Fibroblast of upper back skin (primary cell): ENCODE measurements at regions not wholly inside any gene's neighbourhood (a gene's known extent, or its start where the extent isn't known, plus 50 kb on each side); places are given as distances from the start of the nearest gene placed in this dataset.
"Not testable (repeated sequence)": the region's sequence is repeated elsewhere in the genome, so short reads cannot be mapped to it uniquely, and the experiment has no call there.

ENCODE experiments used
- DNase-seq: peaks from one replicate; pipeline ENCODE4 v3.0.0-alpha.2; 2013

DNA sequence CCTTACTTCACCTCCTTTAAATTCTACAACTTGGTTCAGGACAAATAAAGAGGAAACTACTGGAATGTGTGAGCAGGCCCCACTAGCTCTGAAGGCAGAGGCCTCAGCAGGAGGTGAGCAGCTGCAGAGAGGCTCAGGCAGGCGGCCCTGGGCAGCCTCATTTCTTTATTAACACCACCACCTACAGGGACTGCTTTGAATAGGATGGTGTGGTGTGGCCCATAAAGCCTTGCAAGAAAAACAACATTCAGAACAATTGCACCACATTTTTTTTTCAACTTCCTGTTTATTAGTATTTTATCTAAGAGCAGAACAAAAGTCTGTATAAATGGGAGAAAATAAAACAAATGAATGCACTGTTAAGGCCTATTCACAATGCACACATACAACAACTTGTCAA lies 333.7 kb downstream of the BCL2L11 start:
- peak; percentile 47 for DNase-seq

DNA sequence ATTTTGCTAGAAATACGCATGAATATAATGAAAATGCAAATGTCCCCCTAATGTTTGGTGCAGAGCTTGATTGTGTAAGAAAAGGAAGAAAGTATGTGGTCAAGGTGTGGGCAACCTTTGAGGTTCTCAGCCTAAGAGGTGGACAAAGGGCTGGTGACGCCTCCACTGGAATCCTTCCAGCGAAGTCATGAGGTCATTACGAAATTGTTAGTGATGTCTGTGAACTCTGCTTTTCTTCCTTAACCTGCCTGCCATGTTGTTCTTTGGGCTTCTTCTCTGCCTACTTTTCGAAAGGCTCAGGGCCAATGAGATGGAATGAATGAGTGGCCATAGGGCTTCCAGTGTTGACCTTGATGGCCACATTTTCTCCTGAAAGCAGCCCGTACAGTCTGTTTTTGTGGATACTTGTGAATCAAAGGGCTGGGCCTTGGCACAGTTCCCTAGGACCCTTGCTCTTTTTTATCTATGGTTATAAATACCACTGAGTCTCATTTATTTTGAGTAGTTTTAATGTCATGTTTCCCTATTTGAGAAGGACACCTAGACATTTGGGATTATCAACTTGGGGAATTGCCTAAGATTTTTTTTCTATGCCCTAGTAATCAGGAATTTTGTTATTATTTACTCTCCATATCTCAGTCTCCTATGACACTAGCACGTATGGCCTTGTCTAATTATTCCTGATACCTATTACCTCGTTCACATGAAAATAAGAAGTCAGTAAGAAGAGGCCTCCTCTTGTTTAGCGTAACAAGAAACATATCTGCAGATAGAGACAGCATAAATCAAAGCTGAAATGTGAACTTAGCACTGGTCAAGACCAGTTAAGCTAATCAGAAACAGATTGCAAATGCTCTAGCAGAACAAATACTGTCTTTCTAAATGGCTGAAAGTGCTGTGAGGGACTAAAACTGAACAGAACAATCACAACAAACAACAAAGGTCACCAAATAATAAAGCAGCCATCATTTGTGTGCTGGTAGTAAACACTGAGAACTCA lies 334.6 kb downstream of the BCL2L11 start:
- peak; percentile 23 for DNase-seq

DNA sequence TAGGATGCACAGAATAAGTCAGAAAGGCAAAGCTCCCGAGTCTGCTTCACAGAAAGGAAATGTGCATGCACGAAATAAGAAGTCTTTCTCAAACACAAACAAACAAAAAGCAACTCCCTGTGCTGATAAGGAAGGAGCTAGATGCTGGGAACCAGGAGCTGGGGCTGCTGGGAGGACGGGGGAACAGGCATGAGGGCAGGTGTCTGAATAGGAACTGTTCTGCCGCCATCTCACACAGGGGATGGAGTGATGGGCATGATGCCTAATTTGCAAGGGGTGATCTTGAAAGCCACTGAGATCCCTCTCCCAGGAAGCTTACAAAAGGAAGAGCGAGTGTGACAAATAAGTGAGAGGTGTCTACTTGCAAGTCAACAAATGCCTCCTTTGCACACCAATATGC lies 336.5 kb downstream of the BCL2L11 start:
- DNase-seq: not testable (repeated sequence)

DNA sequence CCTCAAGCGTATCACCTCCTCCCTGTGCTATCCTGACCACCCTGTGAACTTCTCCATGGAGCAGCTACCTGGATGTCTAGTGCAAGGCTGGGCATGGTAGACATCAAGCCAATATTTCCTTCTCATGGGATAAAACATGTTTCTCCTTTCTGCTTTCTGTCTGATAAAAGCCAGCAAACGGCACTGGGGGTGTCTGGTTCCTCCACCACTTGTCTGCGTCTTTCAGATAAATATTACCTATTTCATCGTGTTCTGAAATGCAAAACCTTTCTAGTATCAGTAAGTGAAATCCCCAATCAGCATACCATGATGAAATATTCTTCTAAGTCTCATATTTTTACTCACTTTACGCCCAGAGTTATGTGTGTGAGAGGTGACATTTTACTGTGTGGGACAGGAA lies 340.2 kb downstream of the BCL2L11 start:
- DNase-seq: not testable (repeated sequence)

DNA sequence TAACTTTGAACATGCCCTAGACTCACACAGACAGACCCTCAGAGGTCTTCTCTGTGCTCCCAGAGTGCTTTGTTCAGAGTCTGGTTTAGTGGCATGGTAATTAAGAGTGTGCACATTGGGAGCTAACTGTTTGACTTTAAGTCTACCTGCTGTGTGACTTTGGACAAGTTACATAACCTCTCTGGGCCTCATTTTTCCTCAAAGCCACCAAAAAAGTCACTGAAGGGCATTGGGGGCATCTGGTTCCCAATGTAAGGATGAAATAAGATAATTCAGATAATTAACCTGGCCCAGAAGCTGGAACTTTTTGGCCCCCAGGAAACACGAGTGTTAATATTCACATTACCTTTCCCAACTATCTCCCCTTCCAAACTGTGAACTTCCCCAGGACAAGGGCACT lies 341.1 kb downstream of the BCL2L11 start:
- not testable (repeated sequence) for DNase-seq

DNA sequence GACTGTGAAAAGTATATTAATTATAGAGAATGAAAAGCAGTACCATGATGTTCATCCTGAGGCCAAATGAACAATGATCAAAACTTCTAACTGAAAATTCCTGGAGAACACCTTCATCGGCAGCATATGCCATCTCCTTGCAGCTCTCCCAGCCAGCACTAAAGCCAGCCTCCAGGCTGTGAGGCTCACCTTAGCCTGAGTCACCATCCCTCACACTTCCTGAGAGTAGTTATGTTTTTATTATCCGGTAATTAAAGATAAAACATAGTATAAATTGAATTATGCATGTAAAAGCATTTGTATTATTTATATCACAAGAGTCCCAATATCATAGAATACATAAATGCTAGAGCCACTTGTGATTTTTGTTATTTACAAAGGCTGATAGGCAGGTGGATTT lies 341.9 kb downstream of the BCL2L11 start:
- DNase-seq: not testable (repeated sequence)

DNA sequence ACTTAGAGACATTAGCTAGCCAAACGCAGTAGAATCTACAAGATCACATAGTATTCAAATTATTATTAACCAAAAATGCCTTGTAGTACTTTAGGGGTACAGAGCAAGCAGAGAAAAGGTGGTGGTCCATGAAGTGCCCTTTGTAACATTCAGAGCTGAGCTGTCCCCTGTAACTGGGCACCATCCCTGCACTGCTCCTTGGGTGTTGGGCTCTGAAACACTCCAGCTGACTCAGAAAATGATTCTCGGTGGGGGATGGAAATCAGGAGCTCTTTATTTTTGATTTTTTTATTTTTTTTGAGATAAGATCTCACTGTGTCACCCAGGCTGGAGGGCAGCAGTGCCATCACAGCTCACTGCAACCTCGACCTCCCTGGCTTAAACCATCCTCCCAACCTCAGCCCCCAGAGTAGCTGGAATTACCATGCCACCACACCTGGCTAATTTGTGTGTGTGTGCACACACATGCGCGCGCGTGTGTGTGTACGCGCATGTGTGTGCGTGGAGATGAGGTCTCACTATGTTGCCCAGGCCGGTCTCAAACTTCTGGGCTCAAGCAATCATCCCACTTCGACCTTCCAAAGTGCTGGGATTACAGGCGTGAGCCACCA lies 342.6 kb downstream of the BCL2L11 start:
- not testable (repeated sequence) for DNase-seq

DNA sequence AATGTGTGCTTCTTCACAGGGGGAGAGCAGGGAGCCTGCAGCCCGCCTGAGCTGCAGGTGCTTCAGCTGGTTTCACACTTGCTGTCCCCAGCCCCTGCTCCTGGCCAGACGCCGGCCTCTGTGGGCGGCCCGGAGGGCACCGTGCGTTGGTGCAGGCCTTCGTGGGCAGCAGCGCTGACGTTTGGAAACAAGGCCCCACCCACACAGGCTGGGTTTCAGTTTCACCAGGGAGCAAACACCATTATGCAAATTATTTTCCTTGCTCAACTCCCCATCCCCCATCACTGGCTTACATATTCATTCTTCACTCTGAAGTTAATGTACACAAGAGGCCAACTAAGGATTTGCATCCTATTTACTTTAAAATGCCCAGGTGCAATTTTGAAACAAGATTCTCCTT lies 343.2 kb downstream of the BCL2L11 start:
- not testable (repeated sequence) for DNase-seq

DNA sequence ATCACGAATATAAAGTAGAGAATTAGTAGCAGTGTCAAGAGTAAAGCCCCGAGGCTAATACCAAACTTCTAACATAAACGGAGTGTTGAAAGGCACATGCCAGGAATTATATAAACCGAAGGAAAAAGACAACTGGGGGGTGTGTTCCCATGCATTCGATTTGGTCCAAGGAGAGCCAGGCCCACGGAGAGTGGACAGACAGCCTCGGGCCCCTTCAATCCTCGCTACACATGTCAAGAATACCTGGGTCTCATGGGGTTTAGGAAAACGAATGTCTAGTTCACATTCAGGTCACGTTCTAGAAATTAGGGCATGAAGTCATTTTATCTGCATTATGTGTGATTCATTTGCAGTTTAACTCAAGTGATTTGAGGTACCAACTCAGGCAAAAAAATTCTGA lies 343.7 kb downstream of the BCL2L11 start:
- not testable (repeated sequence) for DNase-seq

DNA sequence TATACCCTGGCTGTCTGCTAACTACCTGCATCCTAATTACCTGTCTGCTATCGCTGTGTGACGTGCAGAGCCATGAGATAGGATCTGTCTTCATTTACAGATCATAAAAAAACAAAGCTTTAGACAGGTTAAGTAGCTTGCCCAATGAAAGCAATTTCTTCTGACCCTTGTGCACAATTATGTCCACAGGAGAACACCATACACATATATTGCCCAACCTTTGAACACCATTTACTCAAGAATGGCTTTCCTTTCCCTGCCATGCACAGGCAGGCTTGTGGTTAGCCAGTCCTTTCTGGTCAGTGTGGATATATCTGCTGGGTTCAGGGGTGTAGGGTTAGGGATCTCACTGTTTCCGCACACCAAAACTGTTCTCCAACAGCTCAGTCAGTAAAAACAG lies 344.8 kb downstream of the BCL2L11 start:
- not testable (repeated sequence) for DNase-seq

DNA sequence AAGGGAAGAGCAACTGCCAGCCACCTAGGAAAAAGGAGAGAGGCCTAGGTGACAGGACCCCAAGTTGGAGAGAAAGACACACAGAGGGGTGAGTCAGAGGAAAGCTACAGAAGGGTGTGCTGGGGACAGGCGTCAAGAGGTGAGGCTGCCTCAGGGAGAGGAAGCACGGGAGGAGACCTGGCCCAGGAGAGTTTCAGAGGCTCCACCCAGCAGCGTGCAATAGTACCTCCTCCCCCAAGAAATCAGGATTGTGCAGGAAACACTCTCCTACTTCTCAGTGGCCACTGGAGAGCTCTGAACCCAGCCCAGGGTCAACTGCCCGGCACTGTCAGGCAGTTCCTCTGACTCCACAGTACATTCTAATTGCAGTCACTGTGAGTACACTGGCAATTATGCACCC lies 346.0 kb downstream of the BCL2L11 start:
- DNase-seq: not testable (repeated sequence)

DNA sequence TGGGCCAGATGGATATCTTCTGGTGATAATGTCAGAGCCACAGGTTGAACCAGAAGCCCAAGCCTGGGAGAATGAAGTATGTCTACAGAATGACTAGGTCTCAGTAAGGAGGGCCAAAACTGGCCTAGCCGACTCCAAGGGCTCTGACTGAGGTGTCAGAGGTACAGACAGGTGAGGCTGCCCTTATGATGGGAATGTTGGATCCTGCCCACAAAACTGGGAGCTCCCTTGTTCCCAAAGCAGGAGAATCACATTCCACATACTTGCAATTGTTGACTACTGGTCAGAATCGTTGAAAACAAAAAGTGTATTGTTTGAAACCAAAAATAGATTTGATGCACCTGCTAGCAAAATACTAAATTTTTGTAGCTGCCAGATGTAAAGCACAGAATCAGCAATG lies 350.2 kb downstream of the BCL2L11 start:
- DNase-seq: not testable (repeated sequence)

DNA sequence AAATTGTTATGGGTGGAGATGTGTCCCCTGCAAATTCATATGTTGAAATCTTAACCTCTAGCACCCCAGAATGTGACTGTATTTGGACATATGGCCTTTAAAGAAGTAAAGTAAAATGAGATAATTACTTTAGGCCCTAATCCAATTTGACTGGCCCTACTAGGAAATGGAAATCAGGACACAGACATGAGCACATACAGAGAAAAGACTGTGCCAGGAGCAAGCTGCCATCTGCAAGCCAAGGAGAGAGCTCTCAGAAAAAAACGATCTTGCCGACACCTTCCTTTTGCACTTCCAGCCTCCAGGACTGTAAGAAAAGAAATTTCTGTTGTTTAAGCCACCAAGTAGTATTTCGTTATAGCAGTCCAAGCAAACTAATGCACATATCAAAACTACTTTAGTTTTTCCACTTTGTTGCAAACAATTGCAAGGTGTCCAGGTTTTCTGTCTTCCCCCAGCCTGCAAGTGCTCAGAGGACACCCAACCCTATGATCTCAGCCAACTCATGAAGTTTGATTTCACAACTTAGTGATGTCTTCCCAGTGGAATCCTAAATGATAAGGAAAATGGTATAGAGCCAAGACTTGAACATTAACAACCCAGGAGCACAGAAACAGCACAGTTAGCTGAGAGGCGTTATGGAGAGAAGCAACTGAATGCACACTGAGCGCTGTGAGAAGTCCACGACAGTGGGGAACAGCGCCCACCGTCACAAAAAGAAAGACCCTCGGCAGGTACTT lies 351.2 kb downstream of the BCL2L11 start:
- not testable (repeated sequence) for DNase-seq

DNA sequence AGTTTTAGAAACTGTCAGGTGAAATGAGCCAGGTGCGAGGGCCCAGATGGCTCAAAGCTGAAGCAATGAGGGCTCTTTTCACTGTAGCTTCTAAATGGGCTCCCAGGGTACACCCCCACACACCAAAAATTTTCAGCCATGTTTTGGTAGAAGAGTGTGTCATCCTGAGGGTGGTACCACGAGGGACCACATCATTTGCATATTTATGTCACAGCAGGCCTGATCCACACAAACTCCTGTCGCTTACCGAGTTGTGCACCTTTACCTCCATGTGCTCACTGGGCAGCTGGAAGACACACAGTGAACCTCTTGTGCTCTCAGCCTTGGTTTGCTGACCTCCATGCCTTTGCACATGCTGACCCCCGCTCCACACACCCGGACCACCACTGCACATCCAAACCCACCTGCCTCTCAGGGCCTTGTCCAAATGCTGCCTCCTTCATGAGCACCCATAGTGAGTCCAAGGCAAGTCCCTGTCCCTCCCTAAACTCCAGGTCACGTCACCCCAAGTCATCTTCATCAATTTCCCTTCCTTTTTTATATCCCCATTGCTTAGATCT lies 352.2 kb downstream of the BCL2L11 start:
- DNase-seq: not testable (repeated sequence)

DNA sequence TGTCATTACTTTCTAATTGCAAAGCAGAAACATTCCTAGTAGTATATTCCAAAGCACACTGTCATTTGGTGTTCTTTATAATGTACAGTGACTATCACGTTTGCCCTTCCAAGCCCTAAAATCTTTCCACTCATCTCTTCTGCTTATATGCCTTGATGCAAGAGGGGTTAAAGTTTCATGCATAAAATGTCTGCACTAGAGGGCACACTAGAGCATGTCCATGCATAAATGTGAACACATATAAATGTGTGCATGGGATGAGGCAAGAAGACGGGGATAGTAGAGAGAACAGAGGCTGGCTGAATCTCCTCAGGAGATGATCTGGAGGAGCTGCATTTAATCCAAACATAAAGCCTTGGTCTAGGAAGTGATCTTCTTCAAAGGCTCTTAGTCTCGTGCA lies 352.8 kb downstream of the BCL2L11 start:
- not testable (repeated sequence) for DNase-seq

DNA sequence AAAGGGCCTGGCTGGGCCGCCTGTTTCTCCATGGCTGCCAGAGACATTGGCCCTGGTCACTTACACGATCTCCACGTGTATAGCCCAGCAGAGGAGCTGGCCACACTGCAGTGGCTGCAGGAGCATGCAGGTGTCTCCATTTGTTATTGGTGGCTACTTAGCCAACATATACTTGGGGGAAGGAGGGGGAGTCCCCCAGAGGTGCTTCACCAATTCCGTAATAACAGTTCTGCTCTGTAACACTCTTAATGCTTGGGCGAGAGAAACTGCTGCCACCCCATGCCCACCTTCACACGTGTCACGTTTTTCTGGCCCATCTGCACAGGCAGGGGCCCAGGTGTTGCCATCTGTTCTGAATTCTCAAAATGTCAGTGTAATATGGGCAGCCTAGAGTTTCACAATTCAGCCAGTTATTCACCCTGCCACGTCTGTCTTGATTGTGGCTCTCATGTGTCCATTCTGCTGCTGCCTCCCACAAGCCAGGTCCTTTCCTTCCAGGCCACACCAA lies 353.5 kb downstream of the BCL2L11 start:
- DNase-seq: not testable (repeated sequence)

DNA sequence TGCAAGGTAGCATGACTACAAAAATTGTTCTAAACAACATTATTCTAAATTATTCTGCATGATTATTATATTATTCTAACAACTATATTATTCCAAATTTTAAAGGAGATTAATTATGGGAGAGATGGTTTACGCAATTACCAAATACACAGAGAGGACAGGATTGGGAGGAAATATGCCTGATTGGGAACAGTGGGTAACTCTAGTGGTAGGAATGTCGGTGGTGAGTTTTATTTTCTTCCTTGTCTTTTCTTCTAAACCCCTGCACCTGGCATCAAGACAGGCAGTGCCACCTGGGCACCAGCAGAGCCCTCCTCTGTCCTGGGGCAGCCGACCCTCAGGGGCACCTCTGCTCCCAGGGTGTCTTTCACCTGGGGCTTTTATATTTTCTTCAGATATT lies 357.6 kb downstream of the BCL2L11 start:
- not testable (repeated sequence) for DNase-seq

DNA sequence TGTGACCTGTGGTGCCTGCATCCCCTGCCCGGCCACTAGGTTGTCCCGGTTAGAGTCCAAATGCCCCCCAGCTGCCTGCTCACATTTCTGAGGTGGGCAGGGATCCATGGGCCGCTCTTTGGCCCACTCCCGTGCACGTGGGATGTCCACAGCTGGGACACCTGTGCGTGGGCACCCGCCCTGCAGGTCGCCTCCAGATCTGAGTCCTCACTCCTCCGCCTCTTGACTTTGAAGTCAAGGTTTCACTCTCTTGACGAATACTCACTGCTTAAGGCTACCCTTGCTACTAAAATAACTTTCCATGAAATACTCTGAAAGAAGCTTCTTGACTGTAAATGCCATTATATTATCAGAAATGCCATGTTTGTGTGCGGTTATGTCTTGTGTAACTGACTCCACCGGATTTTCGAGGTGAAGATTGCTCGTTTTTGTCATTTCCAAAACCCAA lies 358.2 kb downstream of the BCL2L11 start:
- not testable (repeated sequence) for DNase-seq

DNA sequence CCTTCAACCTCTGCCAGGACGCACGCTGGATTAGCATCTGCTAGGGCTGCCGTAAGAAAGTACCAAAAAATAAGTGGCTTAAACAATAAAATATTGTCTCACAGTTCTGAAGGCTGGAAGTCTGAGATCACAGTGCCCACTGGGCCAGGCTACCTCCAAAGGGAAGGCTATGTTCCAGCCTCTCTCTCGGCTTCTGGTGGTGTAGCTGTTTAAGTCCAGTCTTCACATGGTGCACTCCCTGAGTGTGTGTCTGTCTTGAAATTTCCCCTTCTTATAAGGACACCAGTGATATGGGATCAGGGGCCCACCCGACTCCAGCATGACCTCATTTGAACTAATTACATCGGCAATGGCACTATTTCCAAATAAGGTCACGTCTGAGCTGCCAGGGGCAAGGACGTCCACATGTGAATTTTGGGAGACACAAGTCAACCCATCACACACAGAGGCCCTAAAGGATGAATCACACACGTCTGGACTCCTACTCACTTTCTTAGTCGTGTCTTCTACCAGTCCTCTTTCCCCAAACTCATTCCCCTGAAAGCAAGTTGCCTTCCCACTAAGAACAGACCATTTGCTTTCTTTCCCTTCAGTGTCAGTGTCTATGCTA lies 359.4 kb downstream of the BCL2L11 start:
- DNase-seq: peak; percentile 75

DNA sequence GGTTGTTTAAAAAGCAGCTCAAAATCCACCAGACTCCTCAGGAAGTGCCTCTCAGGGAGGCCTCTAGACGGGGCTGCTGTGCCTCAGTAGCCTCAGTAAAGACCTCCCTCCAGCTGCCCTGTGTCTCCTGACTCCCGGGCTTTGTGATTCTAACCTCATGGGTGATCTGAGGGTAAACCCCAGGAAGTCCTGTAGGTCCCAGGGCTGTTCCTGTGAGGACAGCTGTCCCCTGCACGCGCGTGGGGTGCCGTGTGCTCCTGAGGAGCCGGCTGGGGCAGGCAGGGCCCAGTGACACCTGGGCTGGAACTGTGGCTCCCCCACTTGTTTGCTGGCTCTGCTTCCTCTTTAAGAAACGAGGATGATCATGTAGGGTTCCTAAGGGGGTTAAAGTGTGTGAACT lies 359.9 kb downstream of the BCL2L11 start:
- DNase-seq: not testable (repeated sequence)

DNA sequence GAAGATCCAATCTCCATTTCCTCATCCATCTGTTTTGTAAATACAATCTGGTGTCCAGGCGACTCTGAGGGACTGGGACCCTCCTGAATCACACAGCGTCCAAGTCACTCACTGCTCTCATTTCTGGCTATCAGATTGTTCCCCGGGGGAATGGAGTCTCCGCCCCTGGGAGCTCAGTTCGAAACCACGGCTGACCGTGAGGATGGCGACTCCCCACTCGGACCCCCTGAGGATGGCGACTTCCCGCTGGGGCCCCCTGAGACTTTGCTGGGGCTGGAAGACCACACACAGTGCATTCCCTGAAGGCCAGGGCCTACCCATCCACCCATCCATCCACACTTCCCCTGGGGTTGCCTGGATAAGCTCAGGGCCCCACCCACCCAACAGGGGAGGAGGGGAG lies 360.5 kb downstream of the BCL2L11 start:
- peak; percentile 35 for DNase-seq
